Peyer's patch (tissue), 4 donors: ENCODE measurements at regions not wholly inside any gene's neighbourhood (a gene's known extent, or its start where the extent isn't known, plus 50 kb on each side); places are given as distances from the start of the nearest gene placed in this dataset.
"Not testable (repeated sequence)": the region's sequence is repeated elsewhere in the genome, so short reads cannot be mapped to it uniquely, and the experiment has no call there.

Source experiments
- CTCF ChIP-seq, 6 experiments: fragments of 450-650 bp in 4 of 6; fragments of 200-600 bp in 2 of 6; sonication (generic) in 1 of 6; IDR thresholded peaks; one replicate each; pipeline ENCODE4 v1.5.1; 2017 to 2019; ENCODE audit warnings: antibody characterized with exemption in 6 of 6, mild to moderate bottlenecking in 3 of 6, moderate library complexity in 1 of 6
- POLR2A ChIP-seq, 2 donors: fragments of 450-650 bp; IDR thresholded peaks; one replicate each; pipeline ENCODE4 v1.5.1; 2017; ENCODE audit warnings: antibody characterized with exemption in 2 of 2, mild to moderate bottlenecking in 2 of 2, moderate library complexity in 2 of 2

GRCh38 chr20:29883514-29884219 lies 1373.8 kb upstream of the DEFB115 start:
- not testable (repeated sequence) for TF ChIP-seq CTCF, POLR2A (IDR thresholded peaks at IDR 0.05)
